ENCODE measurements at regions not wholly inside any gene's neighbourhood (a gene's known extent, or its start where the extent isn't known, plus 50 kb on each side); places are given as distances from the start of the nearest gene placed in this dataset.

DNA sequence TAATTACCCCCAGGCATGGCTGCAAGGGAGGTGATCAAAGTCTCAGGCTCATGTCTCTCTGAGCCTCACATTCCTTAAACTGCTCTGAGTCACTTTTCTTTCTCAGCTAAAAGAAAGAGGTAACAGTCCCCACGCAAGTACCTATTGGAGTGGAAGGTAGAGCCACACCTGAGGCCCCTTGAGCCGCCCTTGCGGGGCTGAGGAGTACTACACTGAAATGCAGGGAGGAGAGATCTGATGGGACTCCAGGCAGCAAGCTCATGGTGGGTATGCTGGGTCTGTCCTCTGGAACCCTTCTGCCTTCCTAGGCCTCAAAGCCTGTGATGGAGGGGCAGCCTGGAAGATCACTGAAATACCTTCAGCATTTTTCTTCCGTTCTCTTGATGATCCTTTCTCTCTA, 960.0 kb downstream of the DNAJB9 start:
- TF ChIP-seq OSR1 (CRISPR knock-in tag; IDR thresholded peaks at IDR 0.05), result no peak
- no peak for TF ChIP-seq ZFP30 (CRISPR knock-in tag; IDR thresholded peaks at IDR 0.05)
- TF ChIP-seq SNAI2 (CRISPR knock-in tag; IDR thresholded peaks at IDR 0.05), result no peak
- TF ChIP-seq ZFP3 (CRISPR knock-in tag; IDR thresholded peaks at IDR 0.05), result no peak
- TF ChIP-seq RARB (CRISPR knock-in tag; IDR thresholded peaks at IDR 0.05), result no peak
- TF ChIP-seq, protein P1, sequence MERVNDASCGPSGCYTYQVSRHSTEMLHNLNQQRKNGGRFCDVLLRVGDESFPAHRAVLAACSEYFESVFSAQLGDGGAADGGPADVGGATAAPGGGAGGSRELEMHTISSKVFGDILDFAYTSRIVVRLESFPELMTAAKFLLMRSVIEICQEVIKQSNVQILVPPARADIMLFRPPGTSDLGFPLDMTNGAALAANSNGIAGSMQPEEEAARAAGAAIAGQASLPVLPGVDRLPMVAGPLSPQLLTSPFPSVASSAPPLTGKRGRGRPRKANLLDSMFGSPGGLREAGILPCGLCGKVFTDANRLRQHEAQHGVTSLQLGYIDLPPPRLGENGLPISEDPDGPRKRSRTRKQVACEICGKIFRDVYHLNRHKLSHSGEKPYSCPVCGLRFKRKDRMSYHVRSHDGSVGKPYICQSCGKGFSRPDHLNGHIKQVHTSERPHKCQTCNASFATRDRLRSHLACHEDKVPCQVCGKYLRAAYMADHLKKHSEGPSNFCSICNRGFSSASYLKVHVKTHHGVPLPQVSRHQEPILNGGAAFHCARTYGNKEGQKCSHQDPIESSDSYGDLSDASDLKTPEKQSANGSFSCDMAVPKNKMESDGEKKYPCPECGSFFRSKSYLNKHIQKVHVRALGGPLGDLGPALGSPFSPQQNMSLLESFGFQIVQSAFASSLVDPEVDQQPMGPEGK (CRISPR knock-in tag; IDR thresholded peaks at IDR 0.05; ENCODE audit: borderline replicate concordance), result no peak
- TF ChIP-seq ARNTL (CRISPR knock-in tag; IDR thresholded peaks at IDR 0.05; ENCODE audit: borderline replicate concordance, low read depth), result no peak

Measured in SK-N-SH treated with all-trans-retinoic acid at 6 μM for 48 hours (cell line).